GM20000 (cell line): ENCODE measurements at regions not wholly inside any gene's neighbourhood (a gene's known extent, or its start where the extent isn't known, plus 50 kb on each side); places are given as distances from the start of the nearest gene placed in this dataset.

Experiments
- DNase-seq: peaks from one replicate; pipeline ENCODE4 v3.0.0; 2012; ENCODE audit warnings: low spot score
- TF ChIP-seq, protein P1 (sequence below): IDR thresholded peaks from 2 replicates; pipeline ENCODE4 v1.5.1; 2012; ENCODE audit warnings: mild to moderate bottlenecking, control low read depth; ENCODE audit errors: extremely low read depth, missing control alignments

GRCh38 chr16:86929057-86929871 lies 350.9 kb downstream of the FOXL1 start:
- DNase-seq, result no peak
- TF ChIP-seq, protein P1, sequence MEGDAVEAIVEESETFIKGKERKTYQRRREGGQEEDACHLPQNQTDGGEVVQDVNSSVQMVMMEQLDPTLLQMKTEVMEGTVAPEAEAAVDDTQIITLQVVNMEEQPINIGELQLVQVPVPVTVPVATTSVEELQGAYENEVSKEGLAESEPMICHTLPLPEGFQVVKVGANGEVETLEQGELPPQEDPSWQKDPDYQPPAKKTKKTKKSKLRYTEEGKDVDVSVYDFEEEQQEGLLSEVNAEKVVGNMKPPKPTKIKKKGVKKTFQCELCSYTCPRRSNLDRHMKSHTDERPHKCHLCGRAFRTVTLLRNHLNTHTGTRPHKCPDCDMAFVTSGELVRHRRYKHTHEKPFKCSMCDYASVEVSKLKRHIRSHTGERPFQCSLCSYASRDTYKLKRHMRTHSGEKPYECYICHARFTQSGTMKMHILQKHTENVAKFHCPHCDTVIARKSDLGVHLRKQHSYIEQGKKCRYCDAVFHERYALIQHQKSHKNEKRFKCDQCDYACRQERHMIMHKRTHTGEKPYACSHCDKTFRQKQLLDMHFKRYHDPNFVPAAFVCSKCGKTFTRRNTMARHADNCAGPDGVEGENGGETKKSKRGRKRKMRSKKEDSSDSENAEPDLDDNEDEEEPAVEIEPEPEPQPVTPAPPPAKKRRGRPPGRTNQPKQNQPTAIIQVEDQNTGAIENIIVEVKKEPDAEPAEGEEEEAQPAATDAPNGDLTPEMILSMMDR, result no peak

- DNase-seq, result no peak
- TF ChIP-seq, protein P1, result no peak
These were observed 351.7 kb downstream of the FOXL1 start for GRCh38 chr16:86930001-86930400.

DNA sequence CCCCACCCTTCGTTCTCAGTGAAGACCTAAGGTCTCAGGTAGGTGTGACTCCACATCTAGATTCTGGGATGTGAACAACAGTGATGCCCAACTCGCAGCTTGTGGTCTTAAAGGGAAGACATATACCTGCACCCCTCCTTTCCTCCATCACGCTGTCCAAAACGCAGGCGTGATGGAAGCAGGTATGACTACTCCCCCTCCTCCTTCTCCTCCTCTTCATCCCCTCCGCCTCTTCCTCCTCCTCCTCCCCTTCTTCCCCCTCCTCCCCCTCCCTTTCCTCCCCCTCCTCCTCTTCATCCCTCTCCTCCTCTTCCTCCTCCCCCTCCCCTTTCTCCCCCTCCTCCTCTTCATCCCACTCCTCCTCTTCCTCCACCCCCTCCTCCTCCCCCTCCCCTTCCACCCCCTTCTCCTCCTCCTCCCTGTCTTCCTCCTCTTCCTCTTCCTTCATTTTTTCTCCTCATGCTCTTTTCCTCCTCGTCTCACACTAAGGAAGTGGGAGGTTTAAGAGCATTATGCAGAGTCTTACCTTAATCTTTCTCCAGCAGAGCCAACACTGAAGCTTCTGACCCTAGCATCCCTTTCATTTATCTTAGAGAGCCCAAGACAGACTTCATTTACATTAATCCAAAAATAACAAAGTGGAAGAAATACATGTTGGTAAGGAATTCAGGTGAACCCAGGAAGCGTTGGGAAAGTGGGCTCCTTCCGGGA lies 352.5 kb downstream of the FOXL1 start:
- no peak for DNase-seq
- TF ChIP-seq, protein P1, result no peak

DNA sequence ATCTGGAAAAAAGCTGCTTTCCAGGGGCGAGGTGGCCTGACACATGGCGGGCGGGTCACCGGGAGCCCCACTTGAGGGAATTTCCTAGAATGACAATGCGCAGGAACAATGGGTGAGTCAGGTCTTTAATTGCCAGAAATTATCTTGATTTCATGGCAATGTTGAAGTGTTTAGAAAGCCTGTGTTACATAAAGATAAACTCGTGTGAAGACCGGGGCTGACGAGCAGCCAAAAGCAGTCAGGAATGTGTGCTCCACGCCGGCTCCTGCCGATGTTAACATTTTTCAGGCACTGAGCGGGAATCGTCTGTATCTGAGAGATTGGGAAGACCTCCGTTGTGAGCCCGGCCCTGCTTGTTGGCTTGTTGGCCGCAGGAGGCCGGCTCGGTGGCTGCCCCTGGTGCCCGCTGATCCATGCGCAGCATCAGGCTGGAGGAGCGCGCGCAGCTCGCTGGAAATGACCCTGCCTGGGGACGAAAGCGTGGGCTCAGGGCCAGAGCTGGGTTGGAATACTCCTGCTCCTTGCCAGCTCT lies 353.1 kb downstream of the FOXL1 start:
- DNase-seq, result no peak
- TF ChIP-seq, protein P1, result no peak

DNA sequence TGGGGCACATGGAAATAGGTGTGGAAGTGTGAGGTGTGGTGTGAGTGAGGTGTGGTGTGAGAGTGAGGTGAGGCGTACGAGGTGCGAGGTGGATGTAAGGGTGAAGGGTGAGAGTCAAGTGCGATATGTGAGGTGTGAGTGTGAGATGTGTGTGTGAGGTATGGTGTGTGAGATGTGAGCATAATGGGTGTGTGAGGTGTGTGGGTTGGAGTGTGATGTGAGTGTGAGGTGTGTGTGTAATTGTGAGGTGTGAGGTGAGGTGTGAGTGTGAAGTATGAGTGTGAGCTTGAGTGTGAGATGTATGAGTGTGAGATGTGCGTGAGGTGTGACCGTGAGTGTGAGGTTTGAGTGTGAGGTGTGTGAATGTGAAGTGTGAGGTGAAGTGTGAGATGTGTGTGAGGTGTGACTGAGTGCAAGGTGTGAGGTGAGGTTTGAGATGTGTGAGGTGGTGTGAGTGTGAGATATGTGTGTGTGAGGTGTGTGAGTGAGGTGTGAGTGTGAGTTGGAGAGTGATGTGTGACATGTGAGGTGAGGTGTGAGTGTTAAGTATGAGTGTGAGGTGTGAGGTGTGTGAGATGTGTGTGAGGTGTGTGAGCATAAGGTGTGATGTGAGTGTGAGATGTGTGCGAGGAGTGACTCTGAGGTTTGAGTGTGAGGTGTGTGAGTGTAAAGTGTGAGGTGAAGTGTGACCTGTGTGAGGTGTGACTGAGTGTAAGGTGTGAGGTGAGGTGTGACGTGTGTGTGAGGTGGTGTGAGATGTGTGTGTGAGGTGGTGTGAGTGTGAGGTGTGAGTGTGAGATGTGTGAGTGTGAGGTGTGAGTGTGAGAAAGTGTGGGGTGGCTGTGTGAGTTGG lies 354.0 kb downstream of the FOXL1 start:
- DNase-seq, result no peak
- TF ChIP-seq, protein P1, result no peak

GRCh38 chr16:86934581-86935375 lies 356.4 kb downstream of the FOXL1 start:
- TF ChIP-seq, protein P1, result no peak
- DNase-seq, result no peak
